ENCODE measurements at regions not wholly inside any gene's neighbourhood (a gene's known extent, or its start where the extent isn't known, plus 50 kb on each side); places are given as distances from the start of the nearest gene placed in this dataset.

DNA sequence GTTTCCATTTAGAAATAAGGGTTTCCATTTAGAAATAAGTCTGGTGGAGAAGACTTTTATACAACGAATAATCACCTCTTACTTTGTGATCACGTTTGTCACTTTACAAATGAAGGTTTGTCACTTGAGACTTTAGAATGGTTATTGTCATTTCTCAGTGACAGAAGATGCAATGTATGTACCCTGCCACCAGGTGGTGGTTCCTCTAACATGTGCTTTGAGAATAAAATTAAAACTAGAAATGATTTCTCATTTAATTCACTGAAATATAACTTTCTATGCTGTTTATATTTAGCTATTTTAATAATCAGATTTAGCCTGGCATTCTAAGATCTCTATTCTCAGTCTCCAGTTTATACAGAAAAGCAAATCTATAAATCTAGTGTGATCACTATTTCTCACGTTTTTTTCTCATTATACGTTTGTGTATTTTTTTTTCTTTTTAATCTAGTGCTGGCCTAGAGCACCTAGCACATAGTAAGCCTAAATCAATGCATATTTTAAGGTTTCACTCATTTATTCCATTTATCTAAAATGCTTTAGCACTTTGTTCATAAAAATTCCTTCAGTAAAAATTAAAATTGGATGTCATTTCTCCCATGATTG, 57.4 kb upstream of the TFAP2D start:
- no peak for DNase-seq

- no peak for DNase-seq
Measured at GRCh38 chr6:50657513-50657912, 55.8 kb upstream of the TFAP2D start.

DNA sequence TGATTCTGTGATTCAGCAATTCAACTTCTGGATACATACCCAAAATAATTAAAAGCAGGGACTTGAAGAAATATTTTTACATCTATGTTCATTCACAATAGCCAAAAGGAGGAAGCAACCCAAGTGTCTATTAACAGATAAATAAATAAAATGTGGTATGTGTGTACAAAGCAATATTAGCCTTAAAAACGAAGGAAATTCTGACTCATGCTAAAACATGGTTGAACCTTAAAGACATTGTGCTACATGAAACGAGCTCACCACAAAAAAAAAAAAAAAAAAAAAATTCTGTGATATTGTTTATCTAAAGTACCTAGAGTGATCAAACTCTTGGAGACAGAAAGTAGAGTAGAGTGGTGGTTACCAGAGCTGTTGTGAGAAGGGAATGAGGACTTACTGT, 54.8 kb upstream of the TFAP2D start:
- no peak for DNase-seq

GRCh38 chr6:50661636-50662035, 51.7 kb upstream of the TFAP2D start:
- DNase-seq, result no peak
